WTC11 (cell line): ENCODE measurements at regions not wholly inside any gene's neighbourhood (a gene's known extent, or its start where the extent isn't known, plus 50 kb on each side); places are given as distances from the start of the nearest gene placed in this dataset.

Experiments used
- AR ChIP-seq: fragments of 250-450 bp; sonication (Bioruptor Pico); IDR thresholded peaks from 2 replicates; pipeline ENCODE4 v1.9.0; 2021; ENCODE audit warnings: mild to moderate bottlenecking
- CBFB ChIP-seq: sonication (generic); formaldehyde crosslinking; IDR thresholded peaks from 2 replicates; pipeline ENCODE4 v1.8.1; 2022; ENCODE audit warnings: mild to moderate bottlenecking, low read depth, missing genetic modification reagents
- ELF4 ChIP-seq: sonication (generic); formaldehyde crosslinking; IDR thresholded peaks from 2 replicates; pipeline ENCODE4 v1.8.1; 2022; ENCODE audit warnings: low read depth, mild to moderate bottlenecking, moderate library complexity, missing genetic modification reagents
- ETV6 ChIP-seq: sonication (generic); formaldehyde crosslinking; IDR thresholded peaks from 2 replicates; pipeline ENCODE4 v1.8.1; 2022; ENCODE audit warnings: mild to moderate bottlenecking, missing genetic modification reagents
- MAX ChIP-seq: sonication (generic); formaldehyde crosslinking; IDR thresholded peaks from 2 replicates; pipeline ENCODE4 v1.8.0; 2022; ENCODE audit warnings: mild to moderate bottlenecking, missing genetic modification reagents
- MXD4 ChIP-seq: fragments of 250-450 bp; sonication (Bioruptor Pico); IDR thresholded peaks from 2 replicates; pipeline ENCODE4 v1.8.0; 2021; ENCODE audit warnings: mild to moderate bottlenecking, moderate library complexity, borderline replicate concordance
- NFE2L1 ChIP-seq: sonication (generic); formaldehyde crosslinking; IDR thresholded peaks from 2 replicates; pipeline ENCODE4 v1.8.1; 2023; ENCODE audit warnings: missing genetic modification reagents
- USF2 ChIP-seq: sonication (generic); formaldehyde crosslinking; IDR thresholded peaks from 2 replicates; pipeline ENCODE4 v1.8.1; 2023; ENCODE audit warnings: mild to moderate bottlenecking, missing genetic modification reagents, moderate library complexity
- ZBTB43 ChIP-seq: sonication (generic); formaldehyde crosslinking; IDR thresholded peaks from 2 replicates; pipeline ENCODE4 v1.8.1; 2023; ENCODE audit warnings: mild to moderate bottlenecking, missing genetic modification reagents
- ZNF317 ChIP-seq: sonication (generic); formaldehyde crosslinking; IDR thresholded peaks from 2 replicates; pipeline ENCODE4 v1.8.1; 2023; ENCODE audit warnings: low read depth, mild to moderate bottlenecking, moderate library complexity, missing genetic modification reagents, borderline replicate concordance
- TF ChIP-seq, protein P1 (sequence below): fragments of 200-600 bp; IDR thresholded peaks from 2 replicates; pipeline ENCODE4 v1.8.0; 2022; ENCODE audit warnings: antibody characterized with exemption

GRCh38 chr4:30181512-30181911, 538.7 kb upstream of the PCDH7 start:
- TF ChIP-seq USF2 (CRISPR knock-in tag) (no peak), MAX (CRISPR knock-in tag) (no peak), ELF4 (CRISPR knock-in tag) (no peak), CBFB (CRISPR knock-in tag) (no peak), NFE2L1 (no peak), MXD4 (CRISPR knock-in tag) (no peak), AR (CRISPR knock-in tag) (no peak), ETV6 (CRISPR knock-in tag) (no peak), ZNF317 (CRISPR knock-in tag) (no peak), ZBTB43 (CRISPR knock-in tag) (no peak)
- TF ChIP-seq, protein P1, sequence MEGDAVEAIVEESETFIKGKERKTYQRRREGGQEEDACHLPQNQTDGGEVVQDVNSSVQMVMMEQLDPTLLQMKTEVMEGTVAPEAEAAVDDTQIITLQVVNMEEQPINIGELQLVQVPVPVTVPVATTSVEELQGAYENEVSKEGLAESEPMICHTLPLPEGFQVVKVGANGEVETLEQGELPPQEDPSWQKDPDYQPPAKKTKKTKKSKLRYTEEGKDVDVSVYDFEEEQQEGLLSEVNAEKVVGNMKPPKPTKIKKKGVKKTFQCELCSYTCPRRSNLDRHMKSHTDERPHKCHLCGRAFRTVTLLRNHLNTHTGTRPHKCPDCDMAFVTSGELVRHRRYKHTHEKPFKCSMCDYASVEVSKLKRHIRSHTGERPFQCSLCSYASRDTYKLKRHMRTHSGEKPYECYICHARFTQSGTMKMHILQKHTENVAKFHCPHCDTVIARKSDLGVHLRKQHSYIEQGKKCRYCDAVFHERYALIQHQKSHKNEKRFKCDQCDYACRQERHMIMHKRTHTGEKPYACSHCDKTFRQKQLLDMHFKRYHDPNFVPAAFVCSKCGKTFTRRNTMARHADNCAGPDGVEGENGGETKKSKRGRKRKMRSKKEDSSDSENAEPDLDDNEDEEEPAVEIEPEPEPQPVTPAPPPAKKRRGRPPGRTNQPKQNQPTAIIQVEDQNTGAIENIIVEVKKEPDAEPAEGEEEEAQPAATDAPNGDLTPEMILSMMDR = no peak
